ENCODE measurements at regions not wholly inside any gene's neighbourhood (a gene's known extent, or its start where the extent isn't known, plus 50 kb on each side); places are given as distances from the start of the nearest gene placed in this dataset.

DNA sequence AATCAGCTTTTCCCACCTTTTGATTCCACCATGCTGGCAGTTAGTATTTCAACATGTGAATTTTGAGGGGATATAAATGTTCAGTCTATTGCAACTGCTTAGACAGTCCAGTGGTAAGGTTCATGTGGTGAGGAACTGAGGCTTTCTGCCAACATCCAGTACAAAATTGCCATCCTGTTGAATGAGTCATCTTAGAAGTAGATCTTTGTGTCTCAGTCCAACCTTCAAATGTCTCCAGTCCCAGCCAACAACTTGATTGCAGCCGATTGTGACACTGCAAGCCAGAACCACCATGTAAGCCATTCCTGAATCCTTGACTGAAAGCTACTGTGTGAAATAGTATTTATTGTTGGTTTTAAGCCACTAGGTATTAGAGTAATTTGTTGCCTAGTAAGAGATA is 331.5 kb upstream of the GRIN3A start:
- TF ChIP-seq CTCF (conservative IDR thresholded peaks at IDR 0.05) (no peak), ZFX (IDR thresholded peaks at IDR 0.05) (no peak)

All from C4-2B (cell line).